Epithelial cell of prostate (primary cell): ENCODE measurements at regions not wholly inside any gene's neighbourhood (a gene's known extent, or its start where the extent isn't known, plus 50 kb on each side); places are given as distances from the start of the nearest gene placed in this dataset.
A peak's percentile ranks its signal among the peaks of the same experiment; 100 is the strongest.

Source experiments
- DNase-seq: peaks from one replicate; pipeline ENCODE4 v3.0.0-alpha.2; 2011; ENCODE audit warnings: low read depth, low spot score
- H3K27ac ChIP-seq: fragments of 450-650 bp; 2 replicates; pipeline ENCODE4 v1.5.1; 2017; ENCODE audit warnings: mild to moderate bottlenecking

DNA sequence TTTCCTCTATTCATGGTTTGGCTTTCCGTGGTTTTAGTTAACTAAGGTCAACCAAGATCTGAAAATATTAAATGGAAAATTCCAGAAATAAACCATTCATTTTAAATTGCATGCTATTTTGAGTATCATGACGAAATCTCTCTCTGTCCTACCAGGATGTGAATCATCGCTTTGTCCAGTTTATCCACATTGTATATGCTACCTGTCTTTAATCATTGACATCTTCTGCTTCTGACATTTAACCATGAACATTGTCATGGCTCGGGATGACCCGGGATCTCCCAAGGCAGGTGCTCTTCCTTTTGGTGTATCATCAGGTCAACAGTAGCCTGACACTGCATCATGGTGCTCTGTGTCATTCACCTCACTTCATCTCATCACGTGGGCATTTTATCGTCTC, 125.5 kb upstream of the HNRNPU start:
- peak overlapping the region; percentile 41 for H3K27ac ChIP-seq
- no peak for DNase-seq

DNA sequence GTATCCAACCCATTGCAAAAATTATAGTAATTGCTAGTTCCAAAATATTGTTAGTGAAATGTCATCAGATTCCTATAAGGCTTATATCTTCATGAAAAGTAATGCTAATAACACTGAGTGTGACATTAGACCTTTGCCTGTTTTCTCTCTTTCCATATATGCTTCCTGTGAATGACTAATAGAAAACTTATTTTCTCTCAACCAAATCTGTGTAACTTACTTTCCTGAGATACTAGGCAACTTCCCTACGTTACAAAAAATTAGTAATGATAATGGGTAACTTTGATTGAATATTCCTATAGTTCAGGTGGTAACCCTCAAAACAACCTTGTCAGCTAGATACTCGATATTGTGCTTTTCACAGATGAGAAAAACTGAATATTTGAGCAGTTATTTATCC, 124.2 kb upstream of the HNRNPU start:
- H3K27ac ChIP-seq: no peak overlapping the region
- DNase-seq: no peak

DNA sequence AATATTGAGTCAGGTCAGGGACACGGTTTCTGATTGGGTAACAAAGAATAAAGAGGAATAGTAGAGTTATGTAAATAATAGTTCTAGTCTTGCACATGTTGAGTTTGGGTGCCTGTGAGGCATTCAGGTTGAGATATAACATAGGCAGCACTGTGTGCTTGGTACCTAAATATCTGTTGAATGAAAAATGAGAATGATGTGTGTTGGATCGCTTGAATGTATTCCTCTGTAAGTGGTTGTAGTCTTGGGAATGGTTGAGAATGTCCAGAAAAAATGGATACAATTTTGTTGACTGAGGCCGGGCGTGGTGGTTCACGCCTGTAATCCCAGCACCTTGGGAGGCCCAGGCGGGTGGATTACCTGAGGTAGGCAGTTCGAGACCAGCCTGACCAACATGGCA, 116.3 kb upstream of the HNRNPU start:
- no peak overlapping the region for H3K27ac ChIP-seq
- DNase-seq: no peak

DNA sequence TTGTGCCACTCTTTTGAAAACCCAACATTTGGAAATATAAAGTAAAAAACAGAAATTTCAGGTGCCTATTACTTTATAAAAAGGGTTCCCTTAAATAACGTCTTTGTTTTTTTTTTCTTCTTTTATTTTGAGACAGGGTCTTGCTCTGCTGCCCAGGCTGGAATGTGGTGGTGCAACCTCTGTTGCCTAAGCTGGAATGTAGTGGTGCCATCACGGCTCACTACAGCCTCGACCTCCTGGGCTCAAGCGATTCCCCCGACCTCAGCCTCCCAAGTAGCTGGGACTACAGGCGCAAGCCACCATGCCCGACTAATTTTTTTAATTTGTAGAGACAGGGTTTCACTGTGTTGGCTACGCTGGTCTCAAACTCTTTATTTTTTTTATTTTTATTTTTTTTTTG, 110.2 kb upstream of the HNRNPU start:
- DNase-seq: no peak
- no peak overlapping the region for H3K27ac ChIP-seq

DNA sequence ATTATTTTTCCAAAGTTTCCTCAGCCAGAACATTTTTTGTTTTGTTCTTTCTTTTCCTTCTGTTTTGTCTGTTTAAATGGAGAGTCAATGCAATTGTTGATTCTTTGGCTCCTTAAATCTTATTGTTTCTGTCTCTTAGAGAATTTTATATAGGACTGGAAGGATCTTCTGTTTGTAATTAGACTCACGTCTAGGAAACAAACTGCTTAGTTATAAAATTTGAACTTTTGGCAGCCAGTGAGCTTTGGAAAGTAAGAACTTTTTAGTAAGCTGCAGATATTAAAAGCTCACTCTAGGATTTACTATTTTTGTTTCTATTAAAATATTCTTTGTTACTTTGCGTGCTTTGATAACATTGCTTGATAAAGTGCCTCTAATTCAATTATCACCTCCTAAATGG, 109.8 kb upstream of the HNRNPU start:
- no peak for DNase-seq
- no peak overlapping the region for H3K27ac ChIP-seq

DNA sequence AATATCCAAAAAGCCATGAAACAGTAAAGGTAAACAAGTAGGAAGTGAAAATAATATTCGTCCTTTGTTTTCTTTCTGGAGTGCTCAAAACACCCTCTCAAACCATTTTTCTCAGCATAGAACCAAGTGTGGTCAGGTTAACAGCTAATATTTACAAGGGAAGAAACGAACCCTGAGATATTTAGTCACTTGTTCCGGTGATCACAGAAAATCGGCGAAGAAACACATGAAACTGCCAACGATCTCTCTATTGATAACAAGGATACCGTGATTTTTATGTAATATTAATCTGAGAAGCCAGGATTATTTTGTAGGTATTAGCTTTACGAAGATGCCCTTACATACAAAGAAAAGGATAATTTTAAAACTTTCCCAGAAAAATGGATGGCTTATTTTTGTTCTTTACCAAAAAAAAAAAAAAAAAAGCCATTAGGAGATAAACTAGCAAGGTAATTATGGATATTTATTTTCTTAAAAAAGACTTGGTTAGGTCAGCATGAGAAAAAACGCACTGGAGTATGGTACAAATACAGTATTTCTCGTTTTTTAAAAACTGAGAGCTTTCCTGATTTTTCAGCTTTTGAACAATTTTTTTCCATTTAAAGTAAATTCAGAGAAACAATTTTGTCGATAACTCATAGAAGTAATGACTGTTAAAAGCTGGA, 107.3 kb upstream of the HNRNPU start:
- peak overlapping the region; percentile 95 for H3K27ac ChIP-seq
- DNase-seq: no peak

DNA sequence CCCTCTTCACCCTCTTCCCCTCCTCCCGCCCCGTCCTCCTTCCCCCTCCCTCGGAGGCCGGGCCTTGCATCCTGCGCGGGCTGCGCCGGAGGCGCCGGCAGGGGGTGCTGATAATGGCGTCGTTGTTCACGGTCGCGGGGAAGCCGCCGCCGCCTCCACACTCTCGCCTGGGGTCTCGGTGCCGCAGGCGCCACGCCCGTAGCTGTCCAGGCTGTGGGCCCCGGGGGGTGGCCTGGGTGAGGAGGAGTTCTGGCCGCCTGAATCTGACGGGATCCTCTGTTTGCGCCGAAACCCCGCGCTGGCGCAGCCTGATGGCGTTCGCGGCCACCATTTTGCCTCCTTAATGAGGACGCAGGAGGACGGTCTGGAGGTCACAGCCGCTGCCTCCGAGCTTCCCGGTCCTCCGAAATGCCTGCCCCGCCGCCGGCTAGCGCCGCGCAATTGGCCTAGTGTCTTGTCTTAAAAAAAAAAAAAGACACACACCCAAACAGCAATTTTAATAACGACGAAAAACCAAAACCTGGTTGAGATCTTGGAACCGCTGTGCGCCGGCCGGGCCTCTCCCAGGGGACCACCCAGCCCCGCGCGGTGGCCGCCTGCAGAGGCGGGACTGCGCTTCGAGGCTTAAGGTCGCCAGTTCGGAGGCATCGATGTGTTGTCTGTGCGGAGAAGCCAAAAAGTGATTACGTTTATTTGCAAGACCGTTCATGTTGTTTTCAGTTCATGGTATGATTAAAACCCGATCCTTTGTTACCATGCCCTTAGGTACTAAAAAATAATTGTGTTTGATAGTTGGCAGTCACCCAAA, 106.6 kb upstream of the HNRNPU start:
- H3K27ac ChIP-seq: peak overlapping the region; percentile 95
- peak; percentile 75 for DNase-seq

DNA sequence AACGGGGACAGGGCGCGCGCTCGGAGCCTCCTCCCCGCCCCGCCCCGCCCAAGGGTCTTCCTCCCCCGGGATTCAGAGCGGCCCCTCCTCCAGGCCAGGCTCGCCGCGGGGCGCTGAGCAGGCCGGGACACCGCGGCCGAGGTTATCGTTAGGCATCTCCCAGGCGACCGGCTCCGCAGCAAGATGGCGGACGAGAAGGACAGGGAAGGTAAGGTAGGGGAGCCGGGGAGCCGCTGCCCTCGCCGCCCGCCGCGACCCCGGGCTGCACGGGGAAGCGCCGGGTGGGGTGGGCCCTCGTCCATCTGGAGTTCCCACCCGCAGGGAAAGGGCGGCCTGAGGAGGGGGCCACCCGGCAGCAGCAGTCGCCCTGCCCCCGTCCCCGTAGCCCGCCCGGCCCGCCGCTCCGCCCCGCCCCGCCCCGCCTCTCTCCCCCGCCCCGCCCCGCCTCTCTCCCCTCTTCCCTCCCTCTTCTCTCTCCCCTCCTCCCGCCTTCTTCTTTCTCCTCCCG, 105.9 kb upstream of the HNRNPU start:
- no peak for DNase-seq

DNA sequence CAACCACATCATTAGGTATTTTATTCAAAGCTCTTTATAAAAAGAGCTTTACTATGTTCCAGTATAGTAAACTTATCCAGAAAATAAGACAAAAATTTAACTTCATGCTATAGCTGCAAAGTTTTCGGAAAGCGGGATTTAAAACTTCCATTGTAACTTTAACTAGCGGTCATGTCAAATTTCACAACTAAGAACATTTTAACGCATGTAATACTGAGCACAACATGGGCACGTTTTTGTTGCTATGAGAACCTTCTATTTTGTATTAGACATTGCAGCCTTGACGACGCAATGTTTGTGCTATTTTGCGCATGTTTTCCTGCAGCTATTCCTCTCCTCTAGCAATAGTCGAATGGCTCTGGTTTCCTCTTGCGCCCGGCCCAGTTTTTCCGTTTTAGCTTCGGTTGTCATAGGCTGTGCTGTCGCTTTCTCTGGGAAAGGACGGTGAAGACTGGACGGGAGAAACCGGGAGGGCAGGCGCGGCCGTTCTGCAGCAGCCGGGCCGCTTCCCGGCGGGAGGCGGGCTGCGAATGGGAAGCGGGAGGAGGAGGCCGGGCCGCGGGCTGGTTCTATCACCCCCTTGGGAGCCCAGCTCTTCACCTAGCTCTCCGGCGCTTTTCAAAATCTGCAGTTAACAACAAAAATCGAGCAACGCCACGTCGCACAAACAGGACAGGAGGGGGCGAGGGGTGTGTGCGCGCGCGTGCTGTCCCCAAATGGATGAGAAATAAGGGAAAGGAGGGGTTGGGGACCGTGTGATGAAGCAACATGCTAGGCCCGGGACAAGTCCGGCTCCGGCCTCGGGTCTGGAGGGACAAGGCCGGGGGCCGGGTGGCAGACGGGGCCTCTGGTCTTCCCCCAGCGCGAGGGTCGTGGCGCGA, 105.3 kb upstream of the HNRNPU start:
- peak; percentile 27 for DNase-seq
- H3K27ac ChIP-seq: peak overlapping the region; percentile 95

More for the DNA sequence above, 105.9 kb upstream of the HNRNPU start:
- H3K27ac ChIP-seq: peak overlapping the region; percentile 95

DNA sequence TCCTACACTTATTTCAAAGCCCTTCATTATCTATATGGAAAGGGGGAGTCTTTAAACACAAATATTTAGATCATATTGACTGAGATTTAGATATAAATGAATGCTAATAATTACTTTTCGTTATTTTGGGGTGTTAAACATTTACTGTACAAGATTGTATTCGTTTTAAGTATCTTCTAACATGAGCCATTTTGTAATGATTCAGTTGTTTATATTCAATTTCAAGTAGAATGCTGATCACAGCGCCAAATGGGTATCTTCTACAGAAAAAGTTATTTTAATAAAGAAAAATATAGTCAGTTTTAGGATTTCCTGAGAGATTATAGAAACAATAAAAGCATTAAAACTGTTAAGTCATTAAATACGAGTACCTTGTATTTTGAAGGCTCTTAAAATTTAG, 104.5 kb upstream of the HNRNPU start:
- H3K27ac ChIP-seq: peak overlapping the region; percentile 95

DNA sequence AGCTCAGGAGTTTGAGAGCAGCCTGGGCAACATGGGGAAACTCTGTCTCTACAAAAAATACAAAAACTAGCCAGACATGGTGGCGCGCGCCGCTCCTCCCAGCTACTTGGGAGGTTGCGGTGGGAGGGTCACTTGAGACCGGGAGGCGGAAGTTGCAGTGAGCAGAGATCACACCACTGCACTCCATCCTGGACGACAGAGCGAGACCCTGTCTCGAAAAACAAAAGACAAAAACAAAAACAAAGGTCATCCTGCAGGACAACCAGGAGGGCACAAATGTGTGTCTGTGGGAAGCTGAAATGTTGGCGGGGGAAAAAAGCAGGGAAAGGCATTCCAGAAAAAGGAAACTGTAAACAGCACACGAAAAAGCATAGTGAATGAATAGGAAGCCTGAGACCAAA, 104.1 kb upstream of the HNRNPU start:
- no peak overlapping the region for H3K27ac ChIP-seq
- no peak for DNase-seq

More for the DNA sequence above, 104.5 kb upstream of the HNRNPU start:
- no peak for DNase-seq

DNA sequence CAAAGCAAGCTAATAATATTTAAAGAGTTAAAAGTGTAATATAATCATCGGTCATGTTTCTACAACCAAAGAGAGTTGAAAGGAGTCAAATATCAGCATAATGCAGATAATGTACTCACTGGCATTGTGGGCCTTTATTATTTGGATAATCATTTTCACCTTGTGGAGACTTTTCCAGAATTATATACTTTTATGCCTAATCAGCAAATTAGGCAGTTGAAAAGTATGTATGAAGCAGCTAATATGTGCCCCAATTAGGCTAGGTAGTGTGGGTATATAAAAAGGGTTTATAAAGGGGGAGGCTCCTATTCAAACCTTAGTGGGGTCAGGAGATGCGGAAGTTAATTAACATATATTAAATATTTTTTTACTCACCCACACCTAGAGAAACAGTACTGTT, 102.8 kb upstream of the HNRNPU start:
- H3K27ac ChIP-seq: no peak overlapping the region
- DNase-seq: no peak

DNA sequence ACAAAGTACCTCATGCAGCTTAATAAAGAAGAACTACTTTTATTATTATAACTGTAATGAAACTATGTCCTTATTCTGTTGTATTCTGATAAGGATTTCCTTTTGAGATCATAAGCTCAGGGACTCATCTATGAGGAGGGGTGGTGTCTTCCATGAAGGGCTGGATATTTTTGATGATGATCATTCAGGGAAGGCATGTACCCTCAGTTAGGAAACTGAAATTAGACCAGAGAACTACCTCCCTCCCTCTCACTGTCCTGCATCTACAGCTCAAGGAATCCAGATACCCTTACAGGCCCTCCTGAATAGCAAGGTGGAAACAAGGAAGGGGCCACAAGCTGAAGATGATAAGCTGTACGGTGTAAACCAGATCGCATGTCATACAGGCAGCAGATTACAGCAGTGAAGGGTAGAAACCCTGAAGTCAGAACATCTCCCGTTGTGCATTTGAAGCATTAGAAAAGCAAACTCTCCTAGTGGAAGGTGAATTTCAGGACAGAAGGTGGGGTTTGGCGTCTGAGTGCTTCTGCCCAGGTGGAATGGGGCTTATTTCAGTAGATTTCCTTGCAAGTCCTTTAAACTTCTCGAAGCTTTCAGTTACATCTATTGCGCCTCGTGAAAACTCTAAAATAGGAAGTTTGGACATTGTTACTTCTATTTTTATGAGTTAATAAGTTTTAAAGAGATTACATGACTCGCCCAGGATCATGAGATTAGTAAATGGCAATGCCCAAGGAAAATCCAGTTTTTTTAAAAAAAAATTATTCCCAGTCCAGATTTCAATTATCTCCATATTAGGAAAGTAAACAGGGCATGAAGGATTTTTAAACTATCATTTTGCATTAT, 101.1 kb upstream of the HNRNPU start:
- no peak overlapping the region for H3K27ac ChIP-seq
- DNase-seq: no peak

DNA sequence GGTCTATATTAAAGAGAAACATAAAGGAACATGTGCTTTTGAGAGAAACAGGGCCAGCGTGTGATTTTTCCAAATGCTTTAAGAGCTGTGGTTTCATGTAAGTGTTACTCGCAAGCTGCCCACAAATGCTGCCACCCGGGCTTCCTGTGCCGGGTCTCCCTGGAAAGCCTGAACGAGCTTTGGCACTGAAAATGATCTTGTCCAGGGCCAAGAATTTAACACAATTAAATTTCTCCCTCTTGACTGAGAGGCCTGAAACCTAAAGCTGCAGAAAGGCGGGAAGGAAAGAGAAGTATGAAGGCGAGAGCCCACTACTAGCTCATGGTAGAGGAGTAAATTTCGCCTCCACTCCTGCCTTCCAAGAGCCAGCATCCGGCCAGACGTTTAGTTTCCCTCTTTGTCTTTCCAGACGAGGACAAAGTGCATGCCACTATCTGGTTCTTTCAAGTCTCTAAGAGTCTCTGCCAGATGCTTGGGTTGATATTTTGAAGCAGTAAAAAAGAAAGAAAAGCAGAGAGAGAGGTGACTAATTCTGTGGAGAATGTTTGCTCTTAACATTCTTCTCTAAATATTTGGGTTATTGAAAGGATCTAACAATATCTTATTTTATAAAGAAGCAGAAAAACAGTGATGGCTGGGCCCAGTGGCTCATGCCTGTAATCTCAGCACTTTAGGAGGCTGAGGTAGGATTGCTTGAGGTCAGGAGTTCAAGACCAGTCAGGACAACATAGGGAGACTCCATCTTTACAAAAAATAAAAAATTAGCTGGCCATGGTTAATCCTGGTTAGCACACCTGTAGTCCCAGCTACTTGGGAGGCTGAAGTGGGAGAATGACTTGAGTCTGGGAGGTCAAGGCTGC, 100.0 kb upstream of the HNRNPU start:
- peak overlapping the region; percentile 53 for H3K27ac ChIP-seq
- no peak for DNase-seq

DNA sequence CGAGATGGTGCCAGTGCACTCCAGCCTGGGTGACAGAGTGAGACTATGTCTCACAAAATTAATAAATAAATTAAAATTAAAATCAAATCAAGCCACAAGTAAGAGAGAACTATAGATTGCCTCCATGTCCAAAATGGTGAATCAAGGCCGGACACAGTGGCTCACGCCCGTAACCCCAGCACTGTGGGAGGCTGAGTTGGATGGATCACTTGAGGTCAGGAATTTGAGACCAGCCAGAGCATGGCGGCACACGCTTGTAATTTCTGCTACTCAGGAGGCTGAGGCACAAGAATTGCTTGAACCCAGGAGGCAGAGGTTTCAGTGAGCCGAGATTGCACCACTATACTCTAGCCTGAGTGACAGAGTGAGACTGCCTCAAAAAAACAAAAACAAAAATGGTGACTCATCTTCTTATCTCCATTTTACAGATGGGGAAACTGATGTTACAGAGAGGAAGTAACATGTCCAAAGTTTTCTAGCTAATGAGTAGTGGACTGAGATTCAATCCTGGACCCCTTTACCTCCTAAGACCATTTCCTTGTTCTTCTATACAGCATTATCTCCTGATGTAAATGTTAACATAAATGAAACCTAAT, 99.0 kb upstream of the HNRNPU start:
- no peak for DNase-seq

DNA sequence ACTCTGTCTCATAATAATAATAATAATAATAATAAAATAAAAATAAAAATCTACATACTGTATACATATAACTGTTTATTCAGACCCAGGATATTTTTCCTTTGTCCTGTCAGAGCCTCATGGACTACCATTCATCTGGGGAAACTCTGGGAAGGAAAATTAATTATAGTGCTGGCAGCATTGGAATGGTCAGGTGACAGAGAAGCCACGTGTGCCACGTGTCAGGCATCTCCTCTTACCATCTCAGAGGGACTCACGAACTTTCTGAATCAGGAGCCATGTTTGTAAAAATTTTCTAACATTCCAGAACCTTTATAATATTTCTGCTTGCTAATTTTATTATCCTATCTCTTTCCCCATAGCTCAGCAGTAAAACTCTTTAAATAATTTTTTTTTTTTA, 97.8 kb upstream of the HNRNPU start:
- no peak overlapping the region for H3K27ac ChIP-seq
- no peak for DNase-seq

More for the DNA sequence above, 99.0 kb upstream of the HNRNPU start:
- H3K27ac ChIP-seq: peak overlapping the region; percentile 53

DNA sequence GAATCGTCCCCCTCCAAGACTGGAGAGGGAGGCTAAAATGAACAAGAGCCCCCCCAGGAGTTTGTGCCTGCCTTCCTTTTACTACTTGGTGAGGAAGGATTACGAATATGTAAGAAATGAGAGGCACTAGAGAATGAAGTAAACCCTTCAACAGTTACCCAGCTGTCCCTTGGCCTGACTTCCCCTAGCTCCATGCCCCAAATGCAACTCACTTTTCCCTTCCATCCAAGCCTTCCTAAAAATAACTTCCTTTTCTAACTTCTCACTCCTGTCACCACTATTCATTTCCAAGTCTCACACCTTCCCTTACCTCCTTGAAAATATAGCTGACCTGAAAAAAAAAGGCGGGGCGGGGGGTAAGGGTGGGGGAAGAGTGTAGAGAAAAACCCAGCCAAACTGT, 96.6 kb upstream of the HNRNPU start:
- H3K27ac ChIP-seq: no peak overlapping the region
- DNase-seq: no peak

DNA sequence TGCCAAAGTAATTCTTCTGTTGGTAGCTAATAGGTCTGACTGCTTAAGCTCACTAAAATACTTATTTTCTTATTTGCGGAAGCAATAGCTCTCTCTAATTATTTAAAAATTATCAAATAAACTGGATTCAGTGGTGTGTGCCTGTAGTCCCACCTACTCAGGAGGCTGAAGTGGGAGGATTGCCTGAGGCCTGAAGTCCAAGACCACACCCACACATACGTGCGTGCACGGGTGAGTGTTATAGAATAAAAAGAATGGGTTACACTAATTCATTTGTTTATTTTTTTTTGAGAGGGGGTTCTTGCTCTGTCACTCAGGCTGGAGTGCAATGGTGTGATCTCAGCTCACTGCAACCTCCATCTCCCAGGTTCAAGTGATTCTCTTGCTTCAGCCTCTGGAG, 94.2 kb upstream of the HNRNPU start:
- no peak overlapping the region for H3K27ac ChIP-seq
- no peak for DNase-seq
